NCI-H1694 treated with DMSO at 0.1 percent for 48 hours (cell line): ENCODE measurements at regions not wholly inside any gene's neighbourhood (a gene's known extent, or its start where the extent isn't known, plus 50 kb on each side); places are given as distances from the start of the nearest gene placed in this dataset.
"Not testable (repeated sequence)": the region's sequence is repeated elsewhere in the genome, so short reads cannot be mapped to it uniquely, and the experiment has no call there.

Experiments used
- DNase-seq: peaks from one replicate; lab custom pipeline; 2025; lab: John Stamatoyannopoulos, UW

DNA sequence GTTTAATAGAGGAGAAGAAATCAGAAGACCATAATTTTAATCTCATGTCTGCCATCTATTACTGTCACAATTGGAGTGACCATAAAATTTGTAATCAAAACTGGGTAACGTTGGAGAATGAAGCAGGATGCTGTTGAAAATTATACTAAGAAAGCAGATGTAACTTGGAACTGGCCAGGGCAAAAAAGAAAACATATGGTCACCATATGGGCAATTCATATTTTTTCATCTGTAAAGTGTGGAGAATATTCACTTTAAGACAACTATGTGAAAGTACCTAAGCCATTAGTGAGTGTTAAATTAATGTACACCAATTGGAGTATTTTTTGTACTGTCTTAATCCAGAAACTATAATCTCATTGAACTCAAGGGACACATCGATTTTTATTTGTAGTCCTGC lies 1008.0 kb downstream of the GLUD2 start:
- DNase-seq, result no peak

DNA sequence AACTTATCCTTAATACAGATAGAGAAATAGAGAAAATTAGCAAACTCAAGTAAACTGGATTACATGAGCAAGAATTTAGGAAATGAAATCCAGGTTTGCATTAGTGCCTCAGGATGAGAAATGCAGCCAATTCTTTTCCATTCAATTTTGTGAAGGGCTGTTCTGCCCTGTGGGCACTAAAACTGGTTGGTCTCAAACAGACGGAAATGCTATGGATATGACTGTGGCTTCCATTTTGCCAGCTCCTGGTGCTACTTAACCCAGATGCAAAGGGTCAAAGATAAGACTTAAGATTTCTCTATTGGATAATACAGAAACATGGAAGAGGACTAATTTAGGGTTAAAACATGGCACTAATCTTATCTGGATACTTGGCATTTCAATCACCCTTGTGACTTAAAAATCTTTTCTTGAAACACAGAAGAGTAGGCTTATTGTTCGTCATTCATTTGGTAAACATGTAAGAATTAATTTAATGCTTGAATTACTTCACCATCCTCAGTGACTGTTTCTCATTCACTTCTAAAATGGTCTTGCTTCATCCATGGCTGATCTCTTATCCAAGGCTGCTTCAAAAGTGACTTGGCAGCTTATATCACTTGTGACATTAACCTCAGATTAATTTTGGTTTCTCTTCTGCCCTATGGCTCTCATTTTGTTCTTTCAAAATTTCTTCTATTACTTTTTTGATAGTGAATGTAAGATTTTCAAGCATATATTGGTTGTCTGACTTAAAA lies 1008.7 kb downstream of the GLUD2 start:
- no peak for DNase-seq

DNA sequence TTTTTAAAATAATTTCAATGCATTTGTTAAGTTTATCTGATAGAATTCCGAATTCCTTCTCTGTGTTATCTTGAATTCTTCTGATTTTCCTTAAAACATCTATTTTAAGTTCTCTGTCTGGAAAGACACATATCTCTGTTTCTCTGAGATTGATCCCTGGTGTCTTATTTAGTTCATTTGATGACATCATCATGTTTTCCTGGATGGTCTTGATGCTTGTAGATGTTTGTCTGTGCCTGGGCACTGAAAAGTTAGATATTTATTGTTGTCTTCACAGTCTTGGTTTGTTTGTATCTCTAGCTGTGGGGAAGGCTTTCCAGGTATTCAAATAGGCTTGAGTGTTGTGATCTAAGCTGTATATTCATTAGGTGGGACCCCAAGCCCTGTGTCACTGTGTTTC lies 1028.8 kb downstream of the GLUD2 start:
- no peak for DNase-seq

DNA sequence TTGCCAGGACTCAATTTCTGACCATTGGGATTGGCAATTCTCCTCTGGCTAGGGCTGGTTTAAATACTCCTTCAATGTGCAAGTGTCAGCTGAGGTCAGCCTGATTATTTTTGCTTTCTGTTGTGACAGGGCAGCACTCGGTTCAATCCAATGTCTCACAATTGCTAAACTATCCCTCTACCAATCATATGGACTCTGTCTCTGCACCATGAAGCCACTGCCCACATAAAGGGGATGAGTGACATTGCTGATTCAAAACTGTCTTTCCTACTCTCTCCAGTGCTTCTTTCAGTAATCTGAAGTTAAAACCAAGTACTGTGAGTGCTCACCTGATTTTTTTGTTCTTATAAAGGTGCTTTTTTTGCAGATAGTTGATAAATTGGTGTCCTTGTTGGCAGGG lies 1030.7 kb downstream of the GLUD2 start:
- no peak for DNase-seq

DNA sequence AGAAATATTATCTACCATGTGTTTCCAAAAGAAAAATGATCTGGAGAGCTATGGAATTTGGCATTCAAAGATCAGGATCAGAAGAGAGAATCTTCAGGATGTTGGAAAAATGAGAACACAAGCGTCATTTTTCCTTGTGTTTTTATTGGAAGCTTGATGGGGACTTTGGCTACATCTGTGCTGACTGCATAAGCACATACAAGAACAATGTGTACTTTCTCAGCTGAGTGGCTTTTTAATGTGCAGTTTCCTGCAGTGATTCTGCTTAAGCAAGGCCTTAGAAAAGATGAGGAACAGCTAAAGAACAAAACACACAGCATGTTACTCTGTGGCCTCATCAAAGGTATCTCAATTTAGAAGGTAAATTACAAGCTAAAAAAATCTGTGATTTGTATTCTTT lies 1039.9 kb downstream of the GLUD2 start:
- no peak for DNase-seq

DNA sequence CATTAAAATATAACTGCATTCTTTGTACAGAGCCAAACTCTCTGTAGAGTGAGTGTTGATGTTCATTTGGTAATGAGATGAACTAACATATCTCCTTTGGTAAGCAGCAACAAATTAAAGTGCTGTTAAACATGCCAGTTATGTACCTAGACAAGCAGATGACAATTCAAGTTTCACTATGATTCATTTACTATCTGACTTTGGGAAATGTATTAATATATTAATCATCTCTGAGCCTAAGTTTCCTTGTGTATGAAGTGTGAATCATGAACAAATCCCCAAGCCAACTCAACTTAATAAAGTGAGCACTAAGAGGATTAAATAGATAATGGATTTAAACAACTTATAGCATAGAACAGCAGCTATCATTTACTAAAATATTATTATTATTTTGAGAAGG lies 1044.2 kb downstream of the GLUD2 start:
- no peak for DNase-seq

DNA sequence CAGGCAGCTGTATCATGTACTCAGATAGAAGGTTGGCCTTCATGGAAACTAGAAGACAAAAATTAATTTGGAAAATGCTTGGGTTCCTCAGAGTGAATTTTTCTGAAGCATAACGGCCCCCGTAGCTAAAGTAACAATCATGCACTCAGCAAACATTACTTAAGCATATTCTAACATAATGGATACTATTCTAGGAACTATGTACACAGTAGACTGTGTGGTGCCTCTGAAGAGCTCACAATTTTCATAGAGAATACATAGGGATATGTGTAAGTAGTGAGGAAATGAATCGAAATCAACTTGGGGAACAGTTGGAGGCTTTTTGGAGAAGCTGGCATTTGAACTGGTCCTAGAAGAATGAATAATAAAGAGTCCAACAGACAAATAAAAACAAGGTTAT lies 1045.0 kb downstream of the GLUD2 start:
- DNase-seq, result no peak

DNA sequence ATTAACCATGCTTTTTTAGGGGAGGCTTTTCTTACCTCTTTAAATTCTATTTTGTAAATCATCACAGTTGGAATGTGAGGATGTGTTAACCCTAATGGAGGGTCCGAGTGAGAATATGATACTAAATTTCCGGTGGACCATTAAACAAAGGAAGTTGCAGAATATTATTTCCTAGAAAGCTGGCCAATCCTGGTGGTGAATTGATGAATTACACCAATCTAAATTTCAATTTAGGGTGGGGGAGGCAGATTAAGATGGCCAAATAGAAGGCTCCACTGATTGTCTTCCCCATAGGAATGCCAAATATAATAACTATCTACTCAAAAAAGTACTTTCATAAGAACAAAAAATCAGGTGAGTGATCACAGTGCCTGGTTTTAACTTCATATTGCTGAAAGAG lies 1045.6 kb downstream of the GLUD2 start:
- no peak for DNase-seq

DNA sequence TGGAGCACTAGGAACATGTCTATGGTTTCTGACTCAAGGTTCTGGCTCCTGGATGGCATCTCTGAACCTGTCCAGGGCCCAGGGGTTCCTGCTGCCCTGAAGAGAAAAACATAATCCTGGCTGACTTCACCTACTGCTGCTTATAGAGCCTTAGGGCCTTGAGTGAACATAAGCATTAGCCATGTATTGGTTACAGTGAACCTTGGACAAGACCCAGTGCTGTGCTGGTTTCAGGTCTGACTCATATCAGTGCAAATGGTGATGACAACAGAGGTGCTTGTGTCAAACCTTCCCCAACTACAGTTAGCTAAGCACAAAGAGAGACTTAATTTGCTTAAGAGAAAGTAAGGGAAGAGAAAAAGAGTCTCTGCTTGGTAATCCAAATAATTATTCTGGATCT lies 1047.2 kb downstream of the GLUD2 start:
- DNase-seq, result no peak

DNA sequence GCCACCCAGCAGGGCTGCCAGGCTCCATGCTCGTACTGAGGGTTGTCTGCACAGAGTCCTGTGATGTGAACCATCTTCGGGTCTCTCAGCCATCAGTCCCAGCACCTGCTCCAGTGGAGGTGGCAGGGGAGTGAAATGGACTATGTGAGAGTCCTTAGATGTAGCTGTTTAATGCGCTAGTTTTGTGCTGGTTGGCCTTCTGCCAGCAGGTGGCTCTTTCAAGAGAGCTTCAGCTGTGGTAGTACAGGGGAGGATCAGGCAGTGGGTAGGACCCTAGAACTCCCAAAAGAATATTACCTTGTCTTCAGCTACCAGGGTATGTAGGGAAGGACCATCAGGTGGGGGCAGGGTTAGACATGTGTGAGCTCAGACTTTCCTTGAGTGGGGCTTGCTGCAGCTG lies 1066.0 kb downstream of the GLUD2 start:
- DNase-seq, result no peak

DNA sequence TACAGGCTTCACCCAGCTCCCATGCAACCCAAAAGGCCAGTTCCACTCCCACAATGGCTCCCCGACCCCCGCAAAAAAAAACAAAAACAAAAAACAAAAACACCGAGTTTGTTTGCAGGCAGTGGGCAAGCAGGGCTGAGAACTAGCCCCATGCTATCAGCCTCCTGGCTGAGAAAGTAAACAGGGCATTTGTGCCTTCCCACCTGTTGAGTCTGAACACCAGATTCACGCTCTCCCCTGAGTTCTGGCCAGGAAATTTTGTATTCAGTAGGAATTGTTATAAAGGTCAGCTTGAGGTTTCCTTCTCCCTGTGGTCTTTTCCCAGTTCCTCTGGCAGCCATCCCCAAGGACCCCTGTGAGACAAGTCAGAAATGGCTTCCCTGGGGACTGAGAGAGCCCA lies 1066.5 kb downstream of the GLUD2 start:
- no peak for DNase-seq

DNA sequence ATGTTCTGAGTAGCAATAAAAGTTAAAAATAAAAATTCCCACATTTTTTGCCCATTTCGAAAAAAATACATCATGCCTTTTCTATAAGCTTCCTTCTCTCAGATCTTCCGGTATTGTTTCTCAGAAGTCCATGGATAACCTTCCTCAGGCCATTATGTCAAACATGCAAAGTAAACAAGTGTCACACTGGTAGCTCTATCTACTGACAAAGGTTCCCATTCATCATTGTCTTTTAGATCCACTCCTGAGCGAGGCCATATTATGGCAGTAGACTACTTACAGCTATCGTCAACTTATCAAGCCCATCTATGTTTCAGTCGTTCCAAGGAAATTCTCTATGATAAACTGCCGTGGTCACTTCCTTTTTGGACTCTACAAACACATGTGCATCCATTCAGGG lies 1068.2 kb downstream of the GLUD2 start:
- no peak for DNase-seq

DNA sequence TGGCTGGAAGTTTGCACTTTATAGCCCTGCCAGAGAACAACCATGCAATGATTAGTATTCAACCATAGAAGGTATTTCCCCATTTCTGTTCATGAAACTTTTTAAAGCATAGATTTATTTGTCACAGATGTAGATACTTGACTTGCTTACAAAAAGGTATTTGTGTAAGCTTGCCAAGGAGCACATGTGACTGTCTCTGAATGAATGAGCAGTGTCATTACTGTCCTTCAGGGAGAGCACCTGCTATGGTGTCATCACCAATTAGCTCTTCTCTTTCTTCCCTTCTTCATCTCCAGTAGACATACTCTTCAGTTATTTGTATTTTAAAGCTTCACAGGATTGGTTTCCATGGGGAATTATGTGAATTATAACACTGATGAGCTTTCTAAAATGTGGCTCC lies 1064.7 kb upstream of the GRIA3 start:
- no peak for DNase-seq

DNA sequence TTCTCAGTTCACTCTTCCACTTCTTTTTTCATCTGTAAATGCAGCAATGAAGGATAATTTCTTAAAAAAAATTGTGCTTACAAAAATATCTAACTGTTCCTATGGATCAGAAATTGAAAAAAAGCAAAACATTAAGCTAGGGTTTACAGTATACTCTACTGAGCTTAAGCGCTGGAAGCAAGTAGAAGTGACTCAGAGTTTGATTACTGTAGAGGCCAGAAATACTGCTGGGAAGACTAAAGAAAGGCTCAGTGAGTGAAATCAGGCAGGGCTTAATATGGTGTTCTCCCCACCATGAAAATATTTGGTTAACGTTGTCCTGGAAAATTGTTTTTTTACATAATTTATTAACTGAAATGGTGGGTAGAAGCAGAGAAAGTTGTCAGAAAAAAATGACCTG lies 1061.8 kb upstream of the GRIA3 start:
- no peak for DNase-seq

DNA sequence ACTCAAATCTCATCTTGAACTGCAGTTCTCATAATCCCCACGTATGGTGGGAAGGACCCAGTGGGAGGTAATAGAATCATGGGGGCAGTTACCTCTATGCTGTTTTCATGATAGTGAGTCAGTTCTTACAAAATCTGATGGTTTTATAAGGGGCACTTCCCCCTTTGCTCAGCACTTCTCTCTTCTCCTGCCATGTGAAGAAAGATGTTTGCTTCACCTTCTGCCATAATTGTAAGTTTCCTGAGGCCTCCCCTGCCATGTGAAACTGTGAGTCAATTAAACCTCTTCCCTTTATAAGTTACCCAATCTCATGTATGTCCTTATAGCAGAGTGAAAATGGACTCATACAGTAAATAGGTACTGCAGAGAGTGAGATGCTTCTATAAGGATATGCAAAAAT lies 1050.6 kb upstream of the GRIA3 start:
- no peak for DNase-seq

DNA sequence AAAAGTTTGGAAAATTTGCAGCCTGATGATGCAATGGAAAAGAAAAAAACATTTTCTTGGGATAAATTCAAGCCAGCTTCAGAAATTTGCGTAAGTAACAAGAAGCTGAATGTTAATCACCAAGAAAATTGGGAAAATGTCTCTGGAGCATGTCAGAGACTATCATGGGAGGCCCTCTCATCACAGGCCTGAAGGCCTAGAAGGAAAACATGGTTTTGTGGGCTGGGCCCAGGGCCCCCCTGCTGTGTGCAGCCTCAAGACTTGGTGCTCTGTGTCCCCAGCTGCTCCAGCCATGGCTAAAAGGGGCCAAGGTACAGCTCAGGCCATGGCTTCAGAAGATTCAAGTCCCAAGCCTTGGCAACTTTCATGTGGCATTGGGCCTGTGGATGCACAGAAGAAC lies 1049.8 kb upstream of the GRIA3 start:
- no peak for DNase-seq

DNA sequence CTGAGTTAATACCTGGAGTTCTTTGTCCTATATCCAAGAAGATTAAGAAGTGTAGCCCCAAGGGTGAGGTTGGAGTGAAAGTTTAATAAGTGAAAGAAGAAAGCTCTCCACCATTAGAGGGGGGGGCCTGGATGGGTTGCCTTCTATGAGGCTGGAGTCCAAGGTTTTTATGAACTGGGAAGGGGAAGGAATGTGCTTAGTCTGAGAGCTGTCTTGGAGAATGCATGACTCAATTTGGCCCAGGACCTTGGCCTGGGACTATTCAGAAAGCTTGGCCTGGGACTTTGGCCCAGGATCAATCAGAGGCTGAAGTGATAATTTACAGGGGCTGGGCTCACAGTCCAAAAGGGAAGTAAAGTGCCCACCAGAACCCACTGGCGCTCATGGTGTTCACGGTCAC lies 1049.0 kb upstream of the GRIA3 start:
- DNase-seq, result no peak

DNA sequence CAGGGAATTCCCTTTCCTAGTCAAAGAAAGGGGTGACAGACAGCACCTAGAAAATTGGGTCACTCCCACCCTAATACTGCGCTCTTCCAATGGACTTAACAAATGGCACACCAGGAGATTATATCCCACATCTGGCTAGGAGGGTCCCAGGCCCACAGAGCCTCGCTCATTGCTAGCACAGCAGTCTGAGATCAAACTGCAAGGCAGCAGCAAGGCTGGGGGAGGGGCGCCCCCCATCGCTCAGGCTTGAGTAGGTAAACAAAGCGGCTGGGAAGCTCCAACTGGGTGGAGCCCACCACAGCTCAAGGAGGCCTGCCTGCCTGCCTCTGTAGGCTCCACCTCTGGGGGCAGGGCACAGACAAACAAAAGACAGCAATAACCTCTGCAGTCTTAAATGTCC lies 1043.9 kb upstream of the GRIA3 start:
- not testable (repeated sequence) for DNase-seq

DNA sequence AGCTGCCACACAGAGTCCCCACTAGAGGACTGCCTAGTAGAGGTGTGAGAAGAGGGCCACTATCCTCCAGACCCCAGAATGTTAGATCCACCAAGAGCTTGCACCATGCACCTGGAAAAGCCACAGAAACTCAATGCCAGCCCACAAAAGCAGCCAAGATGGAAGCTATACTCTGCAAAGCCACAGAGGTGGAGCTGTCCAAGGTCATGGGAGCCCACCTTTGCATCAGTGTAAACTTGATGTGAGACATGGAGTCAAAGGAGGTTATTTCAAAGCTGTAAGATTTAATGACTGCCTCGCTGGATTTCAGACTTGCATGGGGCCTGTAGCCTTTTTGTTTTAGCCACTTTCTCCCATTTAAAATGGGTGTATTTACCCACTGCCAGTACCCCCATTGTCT lies 1030.1 kb upstream of the GRIA3 start:
- no peak for DNase-seq

DNA sequence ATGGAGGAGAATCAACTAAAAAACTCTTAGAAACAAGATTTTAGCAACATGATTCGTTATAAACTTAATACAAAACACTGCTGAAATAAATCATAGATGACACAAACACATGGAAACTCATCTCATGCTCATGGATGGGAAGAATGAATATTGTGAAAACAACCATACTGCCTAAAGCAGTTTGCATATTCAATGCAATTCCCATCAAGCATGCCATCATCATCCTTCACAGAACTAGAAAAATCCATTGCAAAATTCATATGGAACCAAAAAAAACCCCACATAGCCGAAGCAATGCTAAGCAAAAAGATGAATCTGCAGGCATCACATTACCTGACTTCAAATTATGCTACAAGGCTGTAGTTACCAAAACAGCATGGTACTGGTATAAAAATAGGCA lies 1015.8 kb upstream of the GRIA3 start:
- DNase-seq, result no peak

DNA sequence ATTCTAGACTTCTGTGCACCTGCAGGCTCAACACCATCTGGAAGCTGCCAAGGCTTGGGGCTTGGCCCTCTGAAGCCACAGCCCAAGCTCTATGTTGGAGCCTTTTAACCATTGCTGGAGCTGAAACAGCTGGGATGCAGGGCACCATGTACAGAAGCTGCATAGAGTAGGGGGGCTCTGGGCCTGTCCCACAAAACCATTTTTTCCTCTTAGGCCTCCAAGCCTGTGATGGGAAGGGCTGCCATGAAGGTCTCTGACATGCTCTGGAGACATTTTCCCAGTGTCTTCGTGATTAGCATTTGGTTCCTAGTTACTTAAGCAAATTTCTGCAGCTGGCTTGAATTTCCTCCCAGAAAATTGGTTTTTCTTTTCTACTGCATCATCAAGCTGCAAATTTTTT lies 999.3 kb upstream of the GRIA3 start:
- no peak for DNase-seq

DNA sequence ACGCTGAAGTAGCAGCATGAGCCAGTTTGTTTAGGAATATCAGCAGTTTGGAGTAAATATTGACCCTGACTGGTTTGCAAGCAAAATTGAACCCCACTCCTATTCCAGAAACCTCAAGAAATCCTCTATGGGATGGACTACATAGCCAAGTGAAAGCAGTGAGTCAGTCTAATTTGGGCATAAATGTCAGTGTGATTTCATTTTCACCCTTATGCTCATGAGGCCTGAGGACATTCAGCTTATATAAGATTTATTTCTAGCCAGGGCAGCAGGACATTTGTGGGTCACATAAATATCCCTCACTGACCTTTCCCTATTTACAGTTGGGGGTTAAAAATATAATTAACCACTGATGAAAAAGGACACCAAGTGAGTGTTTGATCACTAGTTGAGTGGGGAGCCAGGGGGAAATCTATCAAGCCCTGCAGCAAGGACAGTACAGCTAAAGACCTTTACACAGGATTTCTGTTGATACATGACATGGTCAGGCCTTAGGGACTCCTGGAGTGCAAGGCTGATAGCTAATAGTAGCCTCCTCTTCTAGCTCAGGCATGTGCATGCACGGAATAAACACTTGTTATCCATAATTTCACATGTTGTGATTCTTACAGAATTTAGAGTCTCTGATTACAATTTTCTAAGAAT lies 996.9 kb upstream of the GRIA3 start:
- DNase-seq, result no peak

DNA sequence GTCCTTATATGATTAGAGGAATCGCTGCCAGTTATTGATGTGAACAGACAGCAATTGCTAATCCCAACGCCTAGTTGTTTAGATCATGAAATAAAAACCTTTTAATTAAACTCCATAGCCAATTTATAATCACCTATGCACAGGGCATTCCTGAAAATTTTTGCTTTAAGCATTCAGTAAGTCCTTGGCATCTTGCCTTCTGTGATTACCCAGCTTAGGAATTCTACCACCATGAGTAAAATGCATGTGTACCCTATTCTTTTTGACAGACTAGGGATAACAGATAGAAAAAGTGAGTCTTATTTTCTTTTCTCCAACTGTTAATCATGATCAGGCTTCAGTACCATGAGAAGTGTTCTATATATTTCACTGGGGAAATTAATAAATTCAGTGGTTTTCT lies 995.3 kb upstream of the GRIA3 start:
- DNase-seq, result no peak

DNA sequence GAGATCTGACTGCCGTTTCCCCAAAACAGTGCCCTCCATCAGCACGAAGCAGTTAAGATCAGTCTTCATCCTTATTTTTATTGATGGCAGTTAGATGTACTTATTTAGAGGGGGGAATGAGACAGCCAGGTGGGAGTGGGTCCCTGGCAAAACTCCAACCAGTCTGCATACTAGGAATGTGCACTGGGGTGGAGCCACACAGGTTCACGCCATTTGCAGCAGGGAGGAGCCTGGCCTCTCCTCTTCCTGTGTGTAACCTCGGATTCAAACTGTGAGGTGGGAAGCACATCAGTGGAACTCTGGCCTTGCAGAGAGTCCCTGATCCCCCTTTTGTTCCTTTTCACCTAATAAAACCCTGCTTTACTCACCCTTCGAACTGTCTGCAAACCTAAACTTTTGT lies 987.7 kb upstream of the GRIA3 start:
- DNase-seq, result no peak
